ENCODE measurements at regions not wholly inside any gene's neighbourhood (a gene's known extent, or its start where the extent isn't known, plus 50 kb on each side); places are given as distances from the start of the nearest gene placed in this dataset.

DNA sequence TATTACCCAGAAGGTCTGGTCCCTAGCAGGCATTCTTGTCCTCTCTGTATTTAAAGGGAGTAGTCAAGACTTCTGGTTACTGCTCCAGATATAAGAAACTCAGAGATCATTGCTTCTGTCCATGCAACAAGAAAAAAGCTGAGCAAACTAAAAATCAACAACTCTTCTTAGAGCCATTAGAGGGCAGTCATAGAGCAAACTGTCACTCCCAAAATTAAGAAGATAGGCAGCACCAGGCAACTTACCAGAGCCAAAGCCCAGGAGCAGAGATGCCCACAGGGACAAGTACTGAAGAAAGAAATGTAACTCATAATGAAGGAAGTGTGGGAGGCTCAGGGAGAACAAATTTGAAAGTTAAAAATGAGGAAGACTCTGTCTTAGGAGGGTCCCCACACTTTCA is 472.9 kb upstream of the COBL start:
- TF ChIP-seq TARDBP (IDR thresholded peaks at IDR 0.05) (no peak), FOXA1 (IDR thresholded peaks at IDR 0.05) (no peak), BHLHE40 (IDR thresholded peaks at IDR 0.05; ENCODE audit: borderline replicate concordance) (no peak), ELF4 (IDR thresholded peaks at IDR 0.05) (no peak), CTBP1 (IDR thresholded peaks at IDR 0.05; ENCODE audit: borderline replicate concordance) (no peak), ZNF384 (IDR thresholded peaks at IDR 0.05) (no peak), HDGF (IDR thresholded peaks at IDR 0.05; ENCODE audit: borderline replicate concordance) (no peak), LEF1 (IDR thresholded peaks at IDR 0.05; ENCODE audit: borderline replicate concordance) (no peak)

All from HEK293T (cell line).